ENCODE measurements at regions not wholly inside any gene's neighbourhood (a gene's known extent, or its start where the extent isn't known, plus 50 kb on each side); places are given as distances from the start of the nearest gene placed in this dataset.

- DNase-seq (ENCODE audit: low spot score), result no peak
- in situ Hi-C loops (cut with MboI; ENCODE audit: low sequenced_read_pairs, unreplicated experiment), result no loop called here
- no peak for TF ChIP-seq CTCF (IDR thresholded peaks at IDR 0.05; ENCODE audit: borderline replicate concordance, control extremely low read depth, extremely low read depth, insufficient read depth, missing control alignments)
Observed at GRCh38 chr10:124268976-124269375, 149.7 kb downstream of the OAT start.

DNA sequence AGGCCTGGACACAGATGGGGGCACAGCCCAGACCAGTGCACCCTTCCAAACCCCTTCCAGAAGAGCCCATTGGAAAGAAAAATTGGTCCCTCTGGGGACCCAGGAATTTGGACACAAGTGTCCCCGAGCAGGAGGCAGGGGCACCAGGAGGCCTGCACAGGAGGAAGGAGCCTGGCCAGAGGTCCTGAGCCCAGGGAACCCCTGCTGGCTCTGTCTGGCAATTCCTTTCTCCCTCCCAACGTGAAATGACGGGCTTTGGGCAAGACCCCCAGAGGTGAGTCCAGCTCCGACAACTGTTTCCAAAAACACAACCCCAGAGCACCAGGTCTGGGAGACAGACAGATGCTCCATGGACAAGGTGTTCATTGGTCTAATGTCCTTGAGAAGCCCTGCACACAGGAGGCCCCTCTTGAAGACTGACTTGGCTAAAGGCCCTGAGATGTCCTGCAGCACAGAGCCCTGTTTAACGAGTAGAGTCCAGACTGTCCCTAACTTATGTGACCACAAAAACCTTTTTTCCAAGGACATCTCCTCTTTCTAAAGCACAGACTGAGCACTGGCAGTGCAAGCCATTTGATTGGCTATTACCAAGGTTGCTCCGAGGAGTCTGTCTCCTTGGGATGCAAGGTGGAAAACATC is 150.7 kb downstream of the OAT start:
- DNase-seq (ENCODE audit: low spot score), result no peak
- TF ChIP-seq CTCF (IDR thresholded peaks at IDR 0.05; ENCODE audit: borderline replicate concordance, control extremely low read depth, extremely low read depth, insufficient read depth, missing control alignments), result no peak
- in situ Hi-C loops (cut with MboI; ENCODE audit: low sequenced_read_pairs, unreplicated experiment), result no loop called here

- in situ Hi-C loops (cut with MboI; ENCODE audit: low sequenced_read_pairs, unreplicated experiment), result no loop called here
- no peak for DNase-seq (ENCODE audit: low spot score)
- no peak for TF ChIP-seq CTCF (IDR thresholded peaks at IDR 0.05; ENCODE audit: borderline replicate concordance, control extremely low read depth, extremely low read depth, insufficient read depth, missing control alignments)
Observed at GRCh38 chr10:124267231-124267885, 151.4 kb downstream of the OAT start.

- in situ Hi-C loops (cut with MboI; ENCODE audit: low sequenced_read_pairs, unreplicated experiment), result no loop called here
- no peak for TF ChIP-seq CTCF (IDR thresholded peaks at IDR 0.05; ENCODE audit: borderline replicate concordance, control extremely low read depth, extremely low read depth, insufficient read depth, missing control alignments)
- DNase-seq (ENCODE audit: low spot score), result no peak
Observed at GRCh38 chr10:124266468-124267230, 152.1 kb downstream of the OAT start.

DNA sequence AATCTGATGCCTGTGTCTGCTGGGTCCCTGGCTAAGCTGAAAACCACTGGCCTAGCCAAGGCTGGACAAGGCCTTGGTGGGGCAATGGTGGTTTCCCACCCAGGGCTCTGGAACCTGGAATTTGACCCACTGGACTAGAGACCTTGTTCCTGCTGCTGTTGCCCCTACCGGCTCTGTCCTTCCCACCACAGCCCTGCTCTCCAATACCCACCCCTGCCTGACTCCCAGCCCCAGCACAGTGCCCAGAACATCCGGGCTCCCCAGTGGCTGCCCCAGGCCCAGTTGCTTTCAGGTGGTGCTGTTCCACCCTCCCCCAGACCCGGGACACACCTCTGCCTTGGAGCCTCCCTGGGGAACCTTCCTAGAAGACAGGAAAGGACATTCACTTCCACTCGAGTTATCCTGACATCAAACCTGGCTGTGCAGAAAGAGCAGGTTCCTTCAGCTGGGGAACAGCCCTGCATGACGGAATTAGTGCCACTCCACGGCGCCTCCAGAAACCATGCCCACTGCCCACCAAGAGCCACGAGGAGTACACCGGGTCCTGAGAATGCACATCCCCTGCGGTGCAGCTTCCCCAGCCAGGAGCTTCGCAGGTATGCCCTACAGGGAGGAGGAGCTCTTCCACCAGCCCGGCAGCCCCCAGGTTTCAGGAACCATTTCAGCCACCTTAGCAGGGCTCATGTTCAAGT is 152.8 kb downstream of the OAT start:
- TF ChIP-seq CTCF (IDR thresholded peaks at IDR 0.05; ENCODE audit: borderline replicate concordance, control extremely low read depth, extremely low read depth, insufficient read depth, missing control alignments), result no peak
- in situ Hi-C loops (cut with MboI; ENCODE audit: low sequenced_read_pairs, unreplicated experiment), result no loop called here
- no peak for DNase-seq (ENCODE audit: low spot score)

DNA sequence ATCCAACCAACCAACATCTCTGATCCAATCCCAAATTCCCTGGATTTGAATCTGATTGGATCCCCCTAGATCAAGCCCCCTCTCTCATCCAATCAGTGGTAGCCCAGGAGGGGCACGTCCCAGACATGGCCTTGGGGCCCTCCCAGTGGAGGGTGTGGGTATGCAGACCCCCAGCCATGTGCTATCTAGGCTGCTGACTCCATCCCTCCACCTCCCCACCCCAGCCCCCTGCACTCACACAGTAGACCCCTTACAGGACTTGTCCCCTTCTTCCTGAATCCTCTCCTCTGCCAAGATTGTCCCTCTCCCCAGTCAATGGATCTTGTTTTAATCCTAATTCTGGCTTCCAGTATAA is 153.4 kb downstream of the OAT start:
- in situ Hi-C loops (cut with MboI; ENCODE audit: low sequenced_read_pairs, unreplicated experiment), result no loop called here
- TF ChIP-seq CTCF (IDR thresholded peaks at IDR 0.05; ENCODE audit: borderline replicate concordance, control extremely low read depth, extremely low read depth, insufficient read depth, missing control alignments), result no peak

More for the DNA sequence above, 153.4 kb downstream of the OAT start:
- no peak for DNase-seq (ENCODE audit: low spot score)

All from GM13976 (cell line).